Uterus (tissue), 3 donors: ENCODE measurements at regions not wholly inside any gene's neighbourhood (a gene's known extent, or its start where the extent isn't known, plus 50 kb on each side); places are given as distances from the start of the nearest gene placed in this dataset.

ENCODE experiments used
- DNase-seq, 2 donors: peaks; one replicate each; pipeline ENCODE4 v3.0.0-alpha.2; 2019 to 2020
- H3K27ac ChIP-seq, 2 donors: fragments of 200-600 bp; sonication (generic); 1 replicate in 1 of 2; 2 replicates in 1 of 2; pipeline ENCODE4 v1.5.1; 2016 to 2018
- H3K27me3 ChIP-seq, 2 donors: fragments of 200-600 bp; sonication (generic); one replicate each; pipeline ENCODE4 v1.5.1; 2018 to 2019; ENCODE audit warnings: control low read depth in 1 of 2
- H3K36me3 ChIP-seq, 2 donors: fragments of 200-600 bp; sonication (generic); one replicate each; pipeline ENCODE4 v1.5.1; 2019; ENCODE audit warnings: control low read depth in 1 of 2
- H3K4me1 ChIP-seq, 2 donors: fragments of 200-600 bp; sonication (generic); one replicate each; pipeline ENCODE4 v1.5.1; 2018 to 2019; ENCODE audit warnings: control low read depth in 1 of 2
- H3K4me3 ChIP-seq, 2 donors: fragments of 200-600 bp; sonication (generic); 1 replicate in 1 of 2; 2 replicates in 1 of 2; pipeline ENCODE4 v1.5.1; 2018 to 2019; ENCODE audit warnings: mild to moderate bottlenecking in 1 of 2
- H3K9me3 ChIP-seq, 2 donors: fragments of 200-600 bp; sonication (generic); one replicate each; pipeline ENCODE4 v1.5.1; 2019; ENCODE audit warnings: control low read depth in 1 of 2
- POLR2A ChIP-seq, 2 donors: fragments of 450-650 bp; IDR thresholded peaks; one replicate each; pipeline ENCODE4 v1.6.1; 2016; ENCODE audit warnings: antibody characterized with exemption in 2 of 2, mild to moderate bottlenecking in 1 of 2, moderate library complexity in 1 of 2
- intact Hi-C: fragments of 100-400 bp; cut with DNase I; formaldehyde crosslinking; loops from one replicate; pipeline ENCODE4 v1.15.1; 2023; ENCODE audit warnings: low total_unique reads
- TF ChIP-seq, protein P1 (sequence below), 4 experiments: fragments of 200-600 bp in 2 of 4; fragments of 450-650 bp in 2 of 4; sonication (generic) in 2 of 4; IDR thresholded peaks; one replicate each; pipeline ENCODE4 v1.5.1; 2016 to 2019; ENCODE audit warnings: antibody characterized with exemption in 4 of 4, mild to moderate bottlenecking in 2 of 4, moderate library complexity in 1 of 4
- donor health status: DM: yes; HTN: yes; CAD: no.

DNA sequence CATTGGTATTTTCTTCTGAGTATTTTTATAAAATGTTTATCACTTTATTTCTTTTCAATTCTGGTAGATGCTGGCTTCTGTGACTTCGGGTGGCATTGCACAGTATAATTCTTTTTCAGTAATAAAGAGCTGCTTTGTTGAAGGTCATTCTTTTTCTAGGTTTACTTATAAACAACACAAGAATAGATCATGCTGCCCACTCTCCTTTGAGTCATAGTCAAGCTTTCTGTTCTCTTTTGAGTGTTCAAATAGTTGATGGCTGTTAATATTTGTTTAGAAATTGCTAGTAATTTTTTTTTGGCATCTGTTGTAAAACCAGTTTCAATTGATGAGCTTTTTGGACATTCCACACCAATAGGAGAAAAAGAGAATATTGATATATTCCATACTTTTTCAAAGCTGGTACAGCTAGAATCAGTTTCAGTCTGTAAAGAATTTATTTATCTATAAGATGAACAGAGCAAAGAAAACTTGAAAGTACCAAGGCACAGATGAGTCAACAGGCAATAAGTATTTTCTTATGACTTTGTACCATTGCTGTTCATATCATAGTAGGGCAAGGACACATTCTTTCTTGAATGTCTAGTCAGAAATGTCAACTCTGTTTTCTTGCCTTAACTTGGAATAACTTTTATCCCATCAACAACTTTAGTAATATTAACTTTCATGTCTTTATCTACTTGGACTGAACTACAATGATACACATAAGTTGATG, 513.0 kb upstream of the SEL1L start:
- TF ChIP-seq, protein P1, sequence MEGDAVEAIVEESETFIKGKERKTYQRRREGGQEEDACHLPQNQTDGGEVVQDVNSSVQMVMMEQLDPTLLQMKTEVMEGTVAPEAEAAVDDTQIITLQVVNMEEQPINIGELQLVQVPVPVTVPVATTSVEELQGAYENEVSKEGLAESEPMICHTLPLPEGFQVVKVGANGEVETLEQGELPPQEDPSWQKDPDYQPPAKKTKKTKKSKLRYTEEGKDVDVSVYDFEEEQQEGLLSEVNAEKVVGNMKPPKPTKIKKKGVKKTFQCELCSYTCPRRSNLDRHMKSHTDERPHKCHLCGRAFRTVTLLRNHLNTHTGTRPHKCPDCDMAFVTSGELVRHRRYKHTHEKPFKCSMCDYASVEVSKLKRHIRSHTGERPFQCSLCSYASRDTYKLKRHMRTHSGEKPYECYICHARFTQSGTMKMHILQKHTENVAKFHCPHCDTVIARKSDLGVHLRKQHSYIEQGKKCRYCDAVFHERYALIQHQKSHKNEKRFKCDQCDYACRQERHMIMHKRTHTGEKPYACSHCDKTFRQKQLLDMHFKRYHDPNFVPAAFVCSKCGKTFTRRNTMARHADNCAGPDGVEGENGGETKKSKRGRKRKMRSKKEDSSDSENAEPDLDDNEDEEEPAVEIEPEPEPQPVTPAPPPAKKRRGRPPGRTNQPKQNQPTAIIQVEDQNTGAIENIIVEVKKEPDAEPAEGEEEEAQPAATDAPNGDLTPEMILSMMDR (IDR thresholded peaks at IDR 0.05) = no peak
- TF ChIP-seq POLR2A (IDR thresholded peaks at IDR 0.05) = no peak
- H3K27ac ChIP-seq = no peak overlapping the region
- H3K27me3 ChIP-seq = no peaks in the 10 kb centered on the region
- no peak overlapping the region for H3K4me3 ChIP-seq
- H3K36me3 ChIP-seq = no peaks in the 10 kb centered on the region
- H3K9me3 ChIP-seq = no peaks in the 10 kb centered on the region
- DNase-seq = no peak
- no peaks in the 10 kb centered on the region for H3K4me1 ChIP-seq
- intact Hi-C loops = no loop called here

DNA sequence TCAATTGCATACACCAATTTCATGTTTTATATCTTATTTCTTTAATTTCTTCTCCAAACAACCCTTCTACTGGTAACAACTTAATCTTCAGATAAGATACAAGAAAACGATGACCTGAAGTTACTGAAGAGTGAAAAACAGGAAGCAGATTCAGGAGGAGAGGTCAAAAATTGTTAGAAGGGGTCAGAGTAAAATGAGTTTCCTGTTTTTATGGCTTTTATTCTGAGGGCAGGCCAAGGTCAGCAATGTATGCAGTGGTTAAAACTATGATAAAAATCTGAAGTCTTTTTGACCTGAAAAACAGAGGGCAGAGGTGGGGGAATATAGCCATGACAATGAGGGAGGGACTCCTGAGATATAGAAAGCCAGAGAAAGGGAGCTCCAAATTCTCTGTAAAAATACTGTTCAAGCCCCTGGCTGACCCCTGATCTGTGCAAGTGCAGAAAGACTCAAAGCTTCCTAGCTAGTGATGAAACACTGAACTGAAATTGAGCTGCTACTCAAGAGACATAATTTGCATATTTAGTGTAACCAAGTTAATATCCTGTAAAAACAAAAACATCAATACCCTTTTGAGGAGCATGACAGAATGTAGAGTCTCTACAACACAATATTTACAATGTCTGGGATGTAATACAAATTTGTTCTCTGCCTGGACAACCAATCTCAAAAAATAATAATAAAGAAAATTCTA, 514.3 kb upstream of the SEL1L start:
- H3K4me3 ChIP-seq = no peak overlapping the region
- no peaks in the 10 kb centered on the region for H3K36me3 ChIP-seq
- DNase-seq = no peak
- no peaks in the 10 kb centered on the region for H3K4me1 ChIP-seq
- H3K27me3 ChIP-seq = no peaks in the 10 kb centered on the region
- no peak overlapping the region for H3K27ac ChIP-seq
- intact Hi-C loops = no loop called here
- TF ChIP-seq POLR2A (IDR thresholded peaks at IDR 0.05) = no peak
- TF ChIP-seq, protein P1 (IDR thresholded peaks at IDR 0.05) = no peak
- H3K9me3 ChIP-seq = no peaks in the 10 kb centered on the region

DNA sequence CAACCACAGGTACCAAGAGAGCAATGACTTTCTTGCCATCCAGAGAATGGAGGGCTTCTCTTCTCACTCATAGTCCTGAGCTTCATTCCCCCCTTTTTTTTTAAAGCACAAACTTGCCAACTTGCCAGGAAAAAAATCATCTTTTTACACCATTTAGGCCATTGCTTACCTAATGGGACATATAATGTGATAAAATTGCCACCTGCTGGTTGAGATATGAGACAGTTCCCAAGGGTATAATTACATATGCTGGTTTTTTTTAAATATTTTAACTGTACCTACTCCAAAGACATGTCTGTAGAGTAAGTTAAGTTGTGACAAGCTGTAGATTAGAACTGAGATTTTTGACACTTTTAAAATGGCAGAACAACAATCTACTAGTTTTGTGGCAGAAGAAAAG, 519.1 kb upstream of the SEL1L start:
- DNase-seq = no peak
- no peaks in the 10 kb centered on the region for H3K4me1 ChIP-seq
- H3K9me3 ChIP-seq = no peaks in the 10 kb centered on the region
- no peak overlapping the region for H3K27ac ChIP-seq
- no peaks in the 10 kb centered on the region for H3K36me3 ChIP-seq
- TF ChIP-seq, protein P1 (IDR thresholded peaks at IDR 0.05) = no peak
- TF ChIP-seq POLR2A (IDR thresholded peaks at IDR 0.05) = no peak
- no peaks in the 10 kb centered on the region for H3K27me3 ChIP-seq
- intact Hi-C loops = no loop called here
- H3K4me3 ChIP-seq = no peak overlapping the region

DNA sequence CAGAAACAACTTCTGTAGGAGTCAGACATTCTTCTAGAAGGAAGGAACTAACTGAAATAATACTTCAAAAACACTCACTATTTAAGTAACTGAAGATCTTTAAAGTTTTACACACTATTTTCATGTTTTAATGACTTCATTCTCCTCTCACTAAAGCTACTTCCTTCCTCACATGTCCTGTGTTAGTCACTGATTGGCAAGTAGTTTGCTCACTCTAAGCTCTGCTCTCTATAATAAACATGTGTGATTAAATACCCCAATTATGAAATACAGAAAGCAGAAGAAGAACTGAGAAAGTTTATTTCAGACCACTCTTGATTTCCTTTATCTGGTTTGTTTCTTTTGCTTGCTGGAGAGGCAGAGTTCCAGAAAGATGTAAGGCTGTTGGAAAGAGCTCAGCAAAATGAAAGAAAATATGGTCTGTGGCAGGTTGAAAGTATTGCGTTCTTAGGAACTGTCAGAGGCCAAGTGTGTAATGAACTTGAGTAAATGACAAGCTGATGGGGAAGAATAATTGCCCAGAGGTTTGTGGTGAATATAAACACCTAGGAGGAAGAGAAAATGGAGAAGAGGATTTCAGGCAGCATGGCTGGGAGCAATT, 522.0 kb upstream of the SEL1L start:
- Histone ChIP-seq H3K9me3 (no peaks in the 10 kb centered on the region), H3K27me3 (no peaks in the 10 kb centered on the region), H3K4me3 (no peak overlapping the region), H3K36me3 (no peaks in the 10 kb centered on the region), H3K27ac (no peak overlapping the region), H3K4me1 (no peaks in the 10 kb centered on the region)
- no peak for DNase-seq
- intact Hi-C loops = no loop called here
- TF ChIP-seq POLR2A (IDR thresholded peaks at IDR 0.05) = no peak
- TF ChIP-seq, protein P1 (IDR thresholded peaks at IDR 0.05) = no peak

DNA sequence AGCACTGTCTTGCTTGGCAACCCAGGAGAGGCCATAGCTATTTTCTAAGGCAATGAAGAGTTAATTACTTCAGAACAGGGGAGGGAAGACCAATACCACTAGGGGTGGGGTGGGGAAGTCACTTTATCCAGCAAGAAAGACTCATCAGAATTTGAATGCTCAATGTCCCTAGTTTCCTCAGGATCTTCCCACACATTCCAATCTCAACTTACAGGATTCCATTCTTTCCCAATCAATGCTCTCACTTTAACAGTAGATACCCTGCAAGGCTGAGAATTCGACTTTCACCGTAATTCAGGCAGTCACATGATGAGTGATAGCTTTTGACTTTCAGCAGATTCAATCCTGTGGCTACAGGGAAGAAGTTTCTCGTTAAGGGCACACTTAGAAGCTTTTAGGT, 526.6 kb upstream of the SEL1L start:
- Histone ChIP-seq H3K27me3 (no peaks in the 10 kb centered on the region), H3K27ac (no peak overlapping the region), H3K36me3 (no peaks in the 10 kb centered on the region), H3K4me3 (no peak overlapping the region), H3K4me1 (no peaks in the 10 kb centered on the region), H3K9me3 (no peaks in the 10 kb centered on the region)
- TF ChIP-seq, protein P1 (IDR thresholded peaks at IDR 0.05) = no peak
- no peak for TF ChIP-seq POLR2A (IDR thresholded peaks at IDR 0.05)
- intact Hi-C loops = no loop called here
- no peak for DNase-seq
